Effector memory CD8-positive, alpha-beta T cell (primary cell): ENCODE measurements at regions not wholly inside any gene's neighbourhood (a gene's known extent, or its start where the extent isn't known, plus 50 kb on each side); places are given as distances from the start of the nearest gene placed in this dataset.

Experiments used
- ATAC-seq: fragments of 150-1000 bp; cut with Tn5 transposase; replicated peaks from 2 replicates; pipeline ENCODE4 v1.10.0; 2021; ENCODE audit warnings: mild to moderate bottlenecking, moderate library complexity
- DNase-seq, 3 experiments: peaks; one replicate each; pipeline ENCODE4 v3.0.0; 2021
- H3K27ac Mint-ChIP-seq, 2 donors: one replicate each; pipeline ENCODE4 v1.8.0; 2022; ENCODE audit warnings: mild to moderate bottlenecking in 2 of 2, mixed read lengths in 2 of 2, moderate library complexity in 2 of 2
- H3K27me3 Mint-ChIP-seq, 2 donors: one replicate each; pipeline ENCODE4 v1.8.0; 2022; ENCODE audit warnings: mixed read lengths in 2 of 2
- H3K36me3 Mint-ChIP-seq: one replicate; pipeline ENCODE4 v1.8.0; 2022; ENCODE audit warnings: mild to moderate bottlenecking, moderate library complexity, mixed read lengths; ENCODE audit not compliant: insufficient read depth
- H3K4me1 Mint-ChIP-seq, 2 donors: one replicate each; pipeline ENCODE4 v1.8.0; 2022; ENCODE audit warnings: low read depth in 2 of 2, mixed read lengths in 2 of 2
- H3K4me3 Mint-ChIP-seq, 2 donors: one replicate each; pipeline ENCODE4 v1.8.0; 2022; ENCODE audit warnings: mild to moderate bottlenecking in 2 of 2, mixed read lengths in 2 of 2, moderate library complexity in 2 of 2
- H3K9me3 Mint-ChIP-seq, 2 donors: one replicate each; pipeline ENCODE4 v1.8.0; 2022; ENCODE audit warnings: mixed read lengths in 2 of 2

GRCh38 chr2:15787535-15788454 is 152.6 kb upstream of the MYCN start:
- Mint-ChIP-seq H3K27ac (no peak overlapping the region), H3K4me1 (no peaks in the 10 kb centered on the region), H3K4me3 (no peak overlapping the region), H3K27me3 (no peaks in the 10 kb centered on the region), H3K36me3 (no peaks in the 10 kb centered on the region), H3K9me3 (peaks cover 0 to 2% of the 10 kb centered on the region in 2 donors)
- DNase-seq (no peak), ATAC-seq (no peak)

GRCh38 chr2:15788455-15788829 is 151.9 kb upstream of the MYCN start:
- Mint-ChIP-seq H3K4me3 (no peak overlapping the region), H3K36me3 (no peaks in the 10 kb centered on the region), H3K9me3 (peaks cover 0 to 2% of the 10 kb centered on the region in 2 donors), H3K27ac (no peak overlapping the region), H3K27me3 (peaks cover 0 to 2% of the 10 kb centered on the region in 2 donors), H3K4me1 (no peaks in the 10 kb centered on the region)
- no peak for DNase-seq
- ATAC-seq, result no peak

- Mint-ChIP-seq H3K36me3 (no peaks in the 10 kb centered on the region), H3K4me3 (no peak overlapping the region), H3K27me3 (peaks cover 0 to 6% of the 10 kb centered on the region in 2 donors), H3K9me3 (peaks cover 0 to 2% of the 10 kb centered on the region in 2 donors), H3K4me1 (no peaks in the 10 kb centered on the region), H3K27ac (no peak overlapping the region)
- no peak for ATAC-seq
- DNase-seq, result no peak
These were observed 151.5 kb upstream of the MYCN start for GRCh38 chr2:15788830-15789229.

- no peak overlapping the region for H3K27ac Mint-ChIP-seq
- ATAC-seq (no peak), DNase-seq (no peak)
- H3K36me3 Mint-ChIP-seq, result no peaks in the 10 kb centered on the region
- no peak overlapping the region for H3K4me3 Mint-ChIP-seq
- H3K4me1 Mint-ChIP-seq, result no peaks in the 10 kb centered on the region
- peaks cover 0 to 6% of the 10 kb centered on the region in 2 donors for H3K27me3 Mint-ChIP-seq
- peaks cover 0 to 2% of the 10 kb centered on the region in 2 donors for H3K9me3 Mint-ChIP-seq
These were observed 150.8 kb upstream of the MYCN start for GRCh38 chr2:15789381-15790062.

GRCh38 chr2:15790326-15790725 is 150.0 kb upstream of the MYCN start:
- no peak for DNase-seq
- Mint-ChIP-seq H3K27ac (no peak overlapping the region), H3K4me3 (no peak overlapping the region), H3K9me3 (peaks cover 0 to 2% of the 10 kb centered on the region in 2 donors), H3K36me3 (no peaks in the 10 kb centered on the region), H3K27me3 (peaks cover 0 to 6% of the 10 kb centered on the region in 2 donors), H3K4me1 (no peaks in the 10 kb centered on the region)
- ATAC-seq, result no peak

GRCh38 chr2:15790838-15791237 is 149.5 kb upstream of the MYCN start:
- DNase-seq (no peak), ATAC-seq (no peak)
- H3K4me1 Mint-ChIP-seq, result no peaks in the 10 kb centered on the region
- no peak overlapping the region for H3K4me3 Mint-ChIP-seq
- peaks cover 0 to 2% of the 10 kb centered on the region in 2 donors for H3K9me3 Mint-ChIP-seq
- no peak overlapping the region for H3K27ac Mint-ChIP-seq
- no peaks in the 10 kb centered on the region for H3K36me3 Mint-ChIP-seq
- peaks cover under 1 to 9% of the 10 kb centered on the region in 2 donors for H3K27me3 Mint-ChIP-seq

- ATAC-seq, result no peak
- no peak for DNase-seq
- no peaks in the 10 kb centered on the region for H3K36me3 Mint-ChIP-seq
- no peaks in the 10 kb centered on the region for H3K4me1 Mint-ChIP-seq
- H3K27ac Mint-ChIP-seq, result no peak overlapping the region
- H3K4me3 Mint-ChIP-seq, result no peak overlapping the region
- peaks cover 4 to 14% of the 10 kb centered on the region in 2 donors for H3K27me3 Mint-ChIP-seq
- peaks cover 0 to 2% of the 10 kb centered on the region in 2 donors for H3K9me3 Mint-ChIP-seq
These were observed 149.1 kb upstream of the MYCN start for GRCh38 chr2:15791294-15791693.

- H3K9me3 Mint-ChIP-seq, result peaks cover 0 to 2% of the 10 kb centered on the region in 2 donors
- peaks cover 4 to 16% of the 10 kb centered on the region in 2 donors for H3K27me3 Mint-ChIP-seq
- no peak overlapping the region for H3K27ac Mint-ChIP-seq
- DNase-seq, result no peak
- ATAC-seq, result no peak
- H3K36me3 Mint-ChIP-seq, result no peaks in the 10 kb centered on the region
- no peaks in the 10 kb centered on the region for H3K4me1 Mint-ChIP-seq
- no peak overlapping the region for H3K4me3 Mint-ChIP-seq
These were observed 148.0 kb upstream of the MYCN start for GRCh38 chr2:15792331-15792730.

GRCh38 chr2:15793078-15793913 is 147.1 kb upstream of the MYCN start:
- Mint-ChIP-seq H3K4me1 (no peaks in the 10 kb centered on the region), H3K9me3 (no peaks in the 10 kb centered on the region), H3K4me3 (no peak overlapping the region), H3K36me3 (no peaks in the 10 kb centered on the region), H3K27me3 (peaks cover 4 to 16% of the 10 kb centered on the region in 2 donors), H3K27ac (no peak overlapping the region)
- DNase-seq, result no peak
- no peak for ATAC-seq

- no peak for ATAC-seq
- H3K4me1 Mint-ChIP-seq, result no peaks in the 10 kb centered on the region
- no peaks in the 10 kb centered on the region for H3K36me3 Mint-ChIP-seq
- H3K27ac Mint-ChIP-seq, result no peak overlapping the region
- DNase-seq, result no peak
- H3K9me3 Mint-ChIP-seq, result no peaks in the 10 kb centered on the region
- peaks cover 4 to 16% of the 10 kb centered on the region in 2 donors for H3K27me3 Mint-ChIP-seq
- H3K4me3 Mint-ChIP-seq, result no peak overlapping the region
These were observed 146.4 kb upstream of the MYCN start for GRCh38 chr2:15793978-15794377.

- no peaks in the 10 kb centered on the region for H3K4me1 Mint-ChIP-seq
- no peak for DNase-seq
- H3K9me3 Mint-ChIP-seq, result no peaks in the 10 kb centered on the region
- H3K4me3 Mint-ChIP-seq, result no peak overlapping the region
- ATAC-seq, result no peak
- no peaks in the 10 kb centered on the region for H3K36me3 Mint-ChIP-seq
- peaks cover 4 to 16% of the 10 kb centered on the region in 2 donors for H3K27me3 Mint-ChIP-seq
- no peak overlapping the region for H3K27ac Mint-ChIP-seq
These were observed 145.7 kb upstream of the MYCN start for GRCh38 chr2:15794608-15795134.

GRCh38 chr2:15795426-15795825 is 144.9 kb upstream of the MYCN start:
- no peak overlapping the region for H3K27ac Mint-ChIP-seq
- DNase-seq (no peak), ATAC-seq (no peak)
- H3K4me3 Mint-ChIP-seq, result no peak overlapping the region
- H3K27me3 Mint-ChIP-seq, result peaks cover 4 to 16% of the 10 kb centered on the region in 2 donors
- H3K9me3 Mint-ChIP-seq, result no peaks in the 10 kb centered on the region
- no peaks in the 10 kb centered on the region for H3K4me1 Mint-ChIP-seq
- H3K36me3 Mint-ChIP-seq, result no peaks in the 10 kb centered on the region
